ENCODE measurements at regions not wholly inside any gene's neighbourhood (a gene's known extent, or its start where the extent isn't known, plus 50 kb on each side); places are given as distances from the start of the nearest gene placed in this dataset.

DNA sequence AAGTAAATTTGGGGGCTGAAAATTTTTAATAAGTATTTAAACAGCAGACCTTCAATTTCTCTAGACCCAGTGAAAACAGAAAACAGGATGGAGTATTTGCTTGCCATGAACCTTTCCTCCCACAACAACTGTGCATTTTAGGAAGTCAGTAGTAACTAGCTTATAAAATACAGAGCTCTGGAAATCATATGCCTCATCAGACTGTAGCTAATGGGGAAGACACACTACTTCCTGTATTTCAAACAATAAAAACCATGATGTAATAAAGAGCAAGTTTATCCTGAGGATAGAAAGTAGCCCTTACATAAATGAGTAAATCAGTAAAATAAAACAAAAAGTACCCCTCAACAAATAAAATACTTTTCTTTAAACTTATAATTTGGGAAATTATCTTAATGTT is 280.1 kb upstream of the ZFP42 start:
- TF ChIP-seq, protein P1, sequence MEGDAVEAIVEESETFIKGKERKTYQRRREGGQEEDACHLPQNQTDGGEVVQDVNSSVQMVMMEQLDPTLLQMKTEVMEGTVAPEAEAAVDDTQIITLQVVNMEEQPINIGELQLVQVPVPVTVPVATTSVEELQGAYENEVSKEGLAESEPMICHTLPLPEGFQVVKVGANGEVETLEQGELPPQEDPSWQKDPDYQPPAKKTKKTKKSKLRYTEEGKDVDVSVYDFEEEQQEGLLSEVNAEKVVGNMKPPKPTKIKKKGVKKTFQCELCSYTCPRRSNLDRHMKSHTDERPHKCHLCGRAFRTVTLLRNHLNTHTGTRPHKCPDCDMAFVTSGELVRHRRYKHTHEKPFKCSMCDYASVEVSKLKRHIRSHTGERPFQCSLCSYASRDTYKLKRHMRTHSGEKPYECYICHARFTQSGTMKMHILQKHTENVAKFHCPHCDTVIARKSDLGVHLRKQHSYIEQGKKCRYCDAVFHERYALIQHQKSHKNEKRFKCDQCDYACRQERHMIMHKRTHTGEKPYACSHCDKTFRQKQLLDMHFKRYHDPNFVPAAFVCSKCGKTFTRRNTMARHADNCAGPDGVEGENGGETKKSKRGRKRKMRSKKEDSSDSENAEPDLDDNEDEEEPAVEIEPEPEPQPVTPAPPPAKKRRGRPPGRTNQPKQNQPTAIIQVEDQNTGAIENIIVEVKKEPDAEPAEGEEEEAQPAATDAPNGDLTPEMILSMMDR (conservative IDR thresholded peaks at IDR 0.05 in 1 of 2, IDR thresholded peaks at IDR 0.05 in 1 of 2; ENCODE audit: extremely low read depth in 1 of 2, insufficient read depth in 1 of 2, low read depth in 1 of 2, low read length in 2 of 2), result no peak
- no peak for TF ChIP-seq EZH2 (IDR thresholded peaks at IDR 0.05; ENCODE audit: borderline replicate concordance, low read length)

Measured in mammary epithelial cell (primary cell).